ENCODE measurements at regions not wholly inside any gene's neighbourhood (a gene's known extent, or its start where the extent isn't known, plus 50 kb on each side); places are given as distances from the start of the nearest gene placed in this dataset.
"Not testable (repeated sequence)": the region's sequence is repeated elsewhere in the genome, so short reads cannot be mapped to it uniquely, and the experiment has no call there.

DNA sequence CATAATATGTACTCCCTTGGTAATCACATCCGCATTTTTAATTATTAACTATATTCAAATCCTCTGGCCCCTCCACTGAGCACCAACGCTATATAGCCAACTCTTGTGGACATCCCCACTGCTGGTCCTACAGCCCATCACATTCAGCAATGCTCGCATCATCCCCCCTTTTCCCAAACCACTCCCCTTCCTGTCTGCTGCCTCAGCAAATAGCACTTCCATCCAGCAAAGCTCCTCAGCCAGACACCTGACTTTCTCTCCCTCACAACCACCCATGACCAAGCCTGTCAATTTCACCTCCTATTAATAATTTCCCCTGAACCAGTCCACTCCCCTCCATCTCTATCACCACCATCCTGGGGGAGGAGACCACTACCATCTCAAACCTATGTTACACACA is 65.5 kb upstream of the KIF2A start:
- not testable (repeated sequence) for TF ChIP-seq ZNF565 (CRISPR knock-in tag; conservative IDR thresholded peaks at IDR 0.05; ENCODE audit: low read depth); CREB5 (CRISPR knock-in tag; IDR thresholded peaks at IDR 0.05; ENCODE audit: low read depth); ZNF70 (CRISPR knock-in tag; IDR thresholded peaks at IDR 0.05); ISL1 (CRISPR knock-in tag; IDR thresholded peaks at IDR 0.05); SNAI2 (CRISPR knock-in tag; IDR thresholded peaks at IDR 0.05); ZFP3 (CRISPR knock-in tag; IDR thresholded peaks at IDR 0.05)
- TF ChIP-seq, protein P1, sequence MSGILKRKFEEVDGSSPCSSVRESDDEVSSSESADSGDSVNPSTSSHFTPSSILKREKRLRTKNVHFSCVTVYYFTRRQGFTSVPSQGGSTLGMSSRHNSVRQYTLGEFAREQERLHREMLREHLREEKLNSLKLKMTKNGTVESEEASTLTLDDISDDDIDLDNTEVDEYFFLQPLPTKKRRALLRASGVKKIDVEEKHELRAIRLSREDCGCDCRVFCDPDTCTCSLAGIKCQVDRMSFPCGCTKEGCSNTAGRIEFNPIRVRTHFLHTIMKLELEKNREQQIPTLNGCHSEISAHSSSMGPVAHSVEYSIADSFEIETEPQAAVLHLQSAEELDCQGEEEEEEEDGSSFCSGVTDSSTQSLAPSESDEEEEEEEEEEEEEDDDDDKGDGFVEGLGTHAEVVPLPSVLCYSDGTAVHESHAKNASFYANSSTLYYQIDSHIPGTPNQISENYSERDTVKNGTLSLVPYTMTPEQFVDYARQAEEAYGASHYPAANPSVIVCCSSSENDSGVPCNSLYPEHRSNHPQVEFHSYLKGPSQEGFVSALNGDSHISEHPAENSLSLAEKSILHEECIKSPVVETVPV (CRISPR knock-in tag; IDR thresholded peaks at IDR 0.05) = not testable (repeated sequence)
